ENCODE measurements at regions not wholly inside any gene's neighbourhood (a gene's known extent, or its start where the extent isn't known, plus 50 kb on each side); places are given as distances from the start of the nearest gene placed in this dataset.
"Not testable (repeated sequence)": the region's sequence is repeated elsewhere in the genome, so short reads cannot be mapped to it uniquely, and the experiment has no call there.

DNA sequence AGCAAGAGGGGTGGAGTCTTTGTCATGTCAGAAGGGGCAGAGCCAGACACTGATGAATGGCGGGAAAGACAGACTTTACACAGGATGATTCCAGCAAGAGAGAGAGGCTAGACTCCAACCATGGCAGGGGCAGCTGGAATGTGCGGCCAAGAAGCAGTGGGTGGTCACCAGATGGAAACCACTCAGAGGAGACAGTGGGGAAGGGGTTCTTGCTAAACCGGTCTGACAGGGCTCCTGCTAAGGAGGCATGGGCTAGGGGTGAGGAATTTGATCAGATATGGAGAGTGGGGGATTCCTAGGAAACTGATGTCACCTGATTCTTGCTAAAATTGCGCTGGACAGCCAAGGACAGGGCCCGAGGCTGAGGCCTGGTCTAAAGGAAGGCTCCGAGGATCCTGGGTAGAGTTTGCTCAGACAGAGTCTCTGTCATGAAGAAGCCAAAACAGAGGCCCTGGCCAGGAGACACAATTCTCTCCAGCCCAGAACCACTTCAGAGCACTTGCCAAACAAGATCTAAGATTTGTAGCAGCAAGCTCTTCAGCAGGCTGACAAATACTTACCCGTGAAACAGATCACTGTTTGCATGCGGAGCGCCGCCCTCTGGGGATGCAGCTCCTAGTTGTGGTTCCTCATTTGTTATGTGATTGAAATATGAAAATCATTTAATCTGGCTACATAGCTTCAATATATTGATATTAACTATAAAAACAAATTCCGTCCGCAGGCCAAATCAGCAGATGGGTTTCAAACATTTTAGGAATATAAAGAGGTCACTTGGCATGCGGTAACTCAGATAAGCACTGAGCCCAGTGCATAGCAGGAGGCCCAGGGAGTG is 377.0 kb downstream of the TCERG1L start:
- H3K27me3 ChIP-seq (ENCODE audit: control insufficient read depth, insufficient read depth, low read length): no peaks in the 10 kb centered on the region
- no peaks in the 10 kb centered on the region for H3K4me1 ChIP-seq (ENCODE audit: control insufficient read depth, insufficient read depth, low read length)
- no peaks in the 10 kb centered on the region for H3K9me3 ChIP-seq (ENCODE audit: control insufficient read depth, low read depth, low read length)
- H3K4me3 ChIP-seq (ENCODE audit: low read length): no peak overlapping the region
- WGBS (ENCODE audit: insufficient coverage, low lambda C conversion rate): no CpG with 5 or more reads among the region's 13 CpGs
- no peak overlapping the region for H3K27ac ChIP-seq (ENCODE audit: low read length)
- no peaks in the 10 kb centered on the region for H3K36me3 ChIP-seq (ENCODE audit: control insufficient read depth, insufficient read depth, low read length)
- no peak for DNase-seq

DNA sequence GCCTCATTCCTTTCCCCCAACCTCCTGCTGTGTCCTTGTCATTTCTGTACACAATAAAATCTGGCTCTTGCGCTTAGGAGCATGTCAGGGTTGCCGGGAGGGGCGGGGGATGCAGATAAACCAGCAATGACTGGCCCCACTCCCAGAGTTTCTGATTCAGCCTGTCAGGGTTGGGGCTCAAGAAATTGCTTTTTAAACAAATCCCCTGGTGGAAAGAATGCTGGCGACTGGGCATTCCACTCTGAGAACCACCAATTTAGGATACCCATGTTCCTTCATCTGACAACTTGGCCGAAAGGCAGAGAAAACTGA is 376.4 kb downstream of the TCERG1L start:
- Histone ChIP-seq H3K36me3 (ENCODE audit: control insufficient read depth, insufficient read depth, low read length) (no peaks in the 10 kb centered on the region), H3K9me3 (ENCODE audit: control insufficient read depth, low read depth, low read length) (no peaks in the 10 kb centered on the region), H3K4me3 (ENCODE audit: low read length) (no peak overlapping the region), H3K27me3 (ENCODE audit: control insufficient read depth, insufficient read depth, low read length) (no peaks in the 10 kb centered on the region), H3K27ac (ENCODE audit: low read length) (no peak overlapping the region), H3K4me1 (ENCODE audit: control insufficient read depth, insufficient read depth, low read length) (no peaks in the 10 kb centered on the region)
- WGBS (ENCODE audit: insufficient coverage, low lambda C conversion rate): no CpG with 5 or more reads among the region's 5 CpGs
- no peak for DNase-seq

DNA sequence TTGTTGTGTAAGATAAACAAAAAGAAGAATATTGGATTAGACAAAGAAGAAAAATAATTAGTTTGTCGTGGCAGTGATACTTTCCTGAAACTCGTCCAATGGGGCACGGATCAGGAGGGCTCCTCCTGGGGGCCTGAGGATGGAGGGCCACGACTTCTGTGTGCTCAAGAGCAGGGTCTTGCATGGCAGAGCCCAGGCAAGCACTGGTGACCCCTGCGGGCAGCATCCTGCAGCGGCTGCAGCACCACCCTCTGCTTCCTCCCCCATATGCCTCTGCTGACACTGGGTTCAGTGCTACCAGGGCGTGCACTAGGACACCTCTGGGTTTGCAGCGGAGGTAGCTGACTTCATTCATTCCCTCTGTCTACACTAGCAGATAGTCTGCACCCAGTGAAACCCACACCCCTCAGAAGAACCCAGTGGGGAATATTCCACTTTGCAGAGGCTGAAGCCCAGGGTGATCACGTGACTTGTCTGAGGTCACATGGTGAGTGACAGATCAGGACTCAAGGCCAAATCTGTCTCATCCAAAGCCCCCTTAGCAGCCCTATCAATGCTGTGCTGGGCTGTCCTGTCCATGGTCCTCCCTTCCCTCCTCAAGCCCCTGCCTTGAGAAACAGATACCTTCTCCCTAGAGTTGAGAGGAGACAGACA is 375.5 kb downstream of the TCERG1L start:
- no CpG with 5 or more reads among the region's 9 CpGs for WGBS (ENCODE audit: insufficient coverage, low lambda C conversion rate)
- Histone ChIP-seq H3K4me1 (ENCODE audit: control insufficient read depth, insufficient read depth, low read length) (no peaks in the 10 kb centered on the region), H3K9me3 (ENCODE audit: control insufficient read depth, low read depth, low read length) (no peaks in the 10 kb centered on the region), H3K27me3 (ENCODE audit: control insufficient read depth, insufficient read depth, low read length) (no peaks in the 10 kb centered on the region), H3K36me3 (ENCODE audit: control insufficient read depth, insufficient read depth, low read length) (no peaks in the 10 kb centered on the region), H3K4me3 (ENCODE audit: low read length) (no peak overlapping the region), H3K27ac (ENCODE audit: low read length) (no peak overlapping the region)
- DNase-seq: no peak

DNA sequence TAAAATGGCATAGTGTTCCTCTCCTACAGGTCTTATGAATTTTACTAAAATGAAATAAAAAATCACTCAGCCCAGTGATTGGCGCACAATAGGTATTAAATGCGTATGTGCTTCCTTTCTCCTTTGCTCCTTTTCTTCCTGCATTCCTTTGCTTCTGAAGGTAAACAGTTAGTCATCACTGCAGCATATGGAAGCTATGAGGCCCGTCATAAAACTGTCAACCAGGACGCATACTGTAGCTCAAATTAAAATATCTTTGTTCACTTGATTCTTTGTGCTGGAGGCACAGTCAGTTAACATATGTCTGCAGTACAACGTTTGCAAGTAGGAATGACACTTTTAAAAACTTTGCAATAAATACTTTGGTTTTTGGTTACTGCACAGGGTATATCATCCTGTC is 374.7 kb downstream of the TCERG1L start:
- no peaks in the 10 kb centered on the region for H3K9me3 ChIP-seq (ENCODE audit: control insufficient read depth, low read depth, low read length)
- WGBS (ENCODE audit: insufficient coverage, low lambda C conversion rate): 17% methylated on average over 1 of the region's 5 CpGs
- H3K36me3 ChIP-seq (ENCODE audit: control insufficient read depth, insufficient read depth, low read length): no peaks in the 10 kb centered on the region
- no peaks in the 10 kb centered on the region for H3K4me1 ChIP-seq (ENCODE audit: control insufficient read depth, insufficient read depth, low read length)
- H3K27me3 ChIP-seq (ENCODE audit: control insufficient read depth, insufficient read depth, low read length): no peaks in the 10 kb centered on the region
- no peak for DNase-seq
- H3K27ac ChIP-seq (ENCODE audit: low read length): no peak overlapping the region
- no peak overlapping the region for H3K4me3 ChIP-seq (ENCODE audit: low read length)

DNA sequence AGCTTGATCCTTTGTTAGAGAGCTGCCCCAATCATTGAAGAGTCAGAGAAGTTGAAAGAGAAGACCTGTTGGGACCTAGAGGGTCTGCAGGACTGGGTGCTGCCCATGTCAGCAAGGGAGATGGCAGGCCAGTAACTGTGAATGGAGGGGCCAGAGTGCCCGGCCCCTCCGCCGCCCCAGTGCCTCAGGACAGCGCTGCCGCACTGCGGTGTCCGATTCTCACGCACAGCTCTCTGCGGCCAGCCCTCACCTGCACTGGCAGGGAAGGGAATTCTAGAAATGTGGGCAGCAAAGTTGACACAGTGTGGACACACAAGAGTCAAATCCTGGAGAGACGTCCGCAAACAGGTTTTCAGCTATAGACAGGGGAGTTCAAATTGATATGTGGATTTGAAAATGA is 373.5 kb downstream of the TCERG1L start:
- Histone ChIP-seq H3K4me3 (ENCODE audit: low read length) (no peak overlapping the region), H3K27ac (ENCODE audit: low read length) (no peak overlapping the region), H3K36me3 (ENCODE audit: control insufficient read depth, insufficient read depth, low read length) (no peaks in the 10 kb centered on the region), H3K9me3 (ENCODE audit: control insufficient read depth, low read depth, low read length) (no peaks in the 10 kb centered on the region), H3K27me3 (ENCODE audit: control insufficient read depth, insufficient read depth, low read length) (no peaks in the 10 kb centered on the region), H3K4me1 (ENCODE audit: control insufficient read depth, insufficient read depth, low read length) (no peaks in the 10 kb centered on the region)
- no peak for DNase-seq
- no CpG with 5 or more reads among the region's 11 CpGs for WGBS (ENCODE audit: insufficient coverage, low lambda C conversion rate)

DNA sequence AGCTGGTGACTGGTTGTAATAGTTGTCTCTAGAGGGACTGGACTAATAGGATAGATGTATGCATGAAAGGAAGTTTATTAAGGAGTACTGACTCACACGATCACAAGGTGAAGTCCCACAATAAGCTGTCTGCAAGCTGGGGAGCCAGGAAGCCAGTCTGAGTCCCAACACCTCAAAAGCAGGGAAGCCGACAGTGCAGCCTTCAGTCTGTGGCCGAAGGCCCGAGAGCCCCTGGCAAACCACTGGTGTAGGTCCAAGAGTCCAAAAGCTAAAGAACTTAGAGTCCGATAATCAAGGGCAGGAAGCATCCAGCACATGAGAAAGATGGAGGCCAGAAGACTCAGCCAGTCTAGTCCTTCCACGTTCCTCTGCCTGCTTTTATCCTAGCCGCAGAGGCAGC is 372.6 kb downstream of the TCERG1L start:
- not testable (repeated sequence) for H3K4me3 ChIP-seq (ENCODE audit: low read length); H3K9me3 ChIP-seq (ENCODE audit: control insufficient read depth, low read depth, low read length); H3K36me3 ChIP-seq (ENCODE audit: control insufficient read depth, insufficient read depth, low read length); DNase-seq; H3K27ac ChIP-seq (ENCODE audit: low read length); H3K4me1 ChIP-seq (ENCODE audit: control insufficient read depth, insufficient read depth, low read length); H3K27me3 ChIP-seq (ENCODE audit: control insufficient read depth, insufficient read depth, low read length)
- WGBS (ENCODE audit: insufficient coverage, low lambda C conversion rate): no CpG with 5 or more reads among the region's 7 CpGs

DNA sequence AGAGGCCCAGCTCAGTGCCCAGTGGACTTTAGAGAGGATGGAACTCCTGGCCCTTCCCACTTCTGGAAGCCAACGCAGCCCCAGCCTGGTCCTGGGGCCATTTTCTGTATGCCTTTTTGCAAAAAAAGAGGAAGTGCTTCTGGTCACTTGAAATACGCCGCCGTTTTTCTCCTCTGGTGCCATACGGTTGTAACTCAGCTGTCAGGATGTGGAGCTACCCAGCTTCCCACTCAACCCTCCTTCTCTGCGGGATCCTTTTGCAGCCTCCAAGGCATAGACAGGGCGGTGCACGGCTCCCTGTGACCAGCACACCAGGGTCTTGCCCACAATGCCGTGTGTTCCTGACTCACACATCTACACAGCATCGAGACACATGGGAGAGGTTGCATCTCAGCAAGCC is 369.6 kb downstream of the TCERG1L start:
- no peak for DNase-seq
- H3K4me1 ChIP-seq (ENCODE audit: control insufficient read depth, insufficient read depth, low read length): no peaks in the 10 kb centered on the region
- H3K9me3 ChIP-seq (ENCODE audit: control insufficient read depth, low read depth, low read length): no peaks in the 10 kb centered on the region
- no peak overlapping the region for H3K27ac ChIP-seq (ENCODE audit: low read length)
- H3K4me3 ChIP-seq (ENCODE audit: low read length): no peak overlapping the region
- WGBS (ENCODE audit: insufficient coverage, low lambda C conversion rate): no CpG with 5 or more reads among the region's 10 CpGs
- H3K36me3 ChIP-seq (ENCODE audit: control insufficient read depth, insufficient read depth, low read length): no peaks in the 10 kb centered on the region
- no peaks in the 10 kb centered on the region for H3K27me3 ChIP-seq (ENCODE audit: control insufficient read depth, insufficient read depth, low read length)

DNA sequence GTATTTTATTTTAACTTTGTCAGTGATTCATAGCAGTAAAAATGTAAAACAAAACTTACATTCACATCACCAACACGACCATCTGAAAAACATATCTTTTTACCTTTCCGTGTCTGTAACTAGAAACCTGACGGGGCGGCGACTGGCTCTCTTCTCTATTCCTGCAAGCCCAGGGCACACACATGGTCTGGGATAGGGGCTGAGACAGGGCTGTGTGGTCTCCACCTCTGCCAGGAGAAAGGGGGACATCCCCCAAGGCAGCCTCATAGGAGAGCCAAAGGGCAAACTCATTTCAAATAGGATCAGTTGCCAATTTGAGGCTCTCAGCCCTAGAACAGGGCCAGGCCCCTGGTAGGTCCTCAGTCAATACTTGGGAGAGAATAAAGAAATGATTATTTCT is 359.4 kb downstream of the TCERG1L start:
- Histone ChIP-seq H3K27me3 (ENCODE audit: control insufficient read depth, insufficient read depth, low read length) (no peaks in the 10 kb centered on the region), H3K27ac (ENCODE audit: low read length) (no peak overlapping the region), H3K9me3 (ENCODE audit: control insufficient read depth, low read depth, low read length) (no peaks in the 10 kb centered on the region), H3K36me3 (ENCODE audit: control insufficient read depth, insufficient read depth, low read length) (no peaks in the 10 kb centered on the region), H3K4me1 (ENCODE audit: control insufficient read depth, insufficient read depth, low read length) (no peaks in the 10 kb centered on the region), H3K4me3 (ENCODE audit: low read length) (no peak overlapping the region)
- no CpG with 5 or more reads among the region's 5 CpGs for WGBS (ENCODE audit: insufficient coverage, low lambda C conversion rate)
- no peak for DNase-seq

DNA sequence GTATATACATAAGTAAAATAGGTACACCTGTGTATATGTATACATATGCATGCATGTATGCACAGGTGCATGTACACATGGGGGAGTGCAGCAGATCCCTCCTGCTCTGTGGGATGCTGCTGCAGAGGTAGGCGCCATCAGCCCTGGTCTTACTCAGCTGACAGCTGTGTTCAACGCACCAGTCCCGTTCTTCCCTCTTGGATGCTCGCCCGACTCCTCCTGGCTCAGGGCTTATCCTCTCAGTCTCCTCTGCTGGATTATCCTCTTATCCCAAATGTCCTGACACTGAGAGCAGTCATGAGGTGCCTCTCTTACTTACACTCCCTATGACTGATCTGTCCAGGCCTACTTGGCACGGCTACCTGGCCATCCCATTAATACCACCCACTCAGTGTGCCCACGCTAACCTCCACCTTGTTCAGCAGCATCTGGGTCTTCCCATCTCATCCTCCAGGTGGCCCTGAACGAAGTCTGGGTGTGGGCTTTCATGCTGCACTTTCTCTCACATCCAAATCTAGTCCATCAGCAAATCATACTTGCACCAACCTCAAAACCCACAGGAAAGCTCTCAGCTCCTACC is 357.1 kb downstream of the TCERG1L start:
- no peak overlapping the region for H3K27ac ChIP-seq (ENCODE audit: low read length)
- no peak for DNase-seq
- H3K4me1 ChIP-seq (ENCODE audit: control insufficient read depth, insufficient read depth, low read length): no peaks in the 10 kb centered on the region
- H3K27me3 ChIP-seq (ENCODE audit: control insufficient read depth, insufficient read depth, low read length): no peaks in the 10 kb centered on the region
- WGBS (ENCODE audit: insufficient coverage, low lambda C conversion rate): no CpG with 5 or more reads among the region's 8 CpGs
- no peaks in the 10 kb centered on the region for H3K36me3 ChIP-seq (ENCODE audit: control insufficient read depth, insufficient read depth, low read length)
- H3K4me3 ChIP-seq (ENCODE audit: low read length): no peak overlapping the region
- H3K9me3 ChIP-seq (ENCODE audit: control insufficient read depth, low read depth, low read length): no peaks in the 10 kb centered on the region

DNA sequence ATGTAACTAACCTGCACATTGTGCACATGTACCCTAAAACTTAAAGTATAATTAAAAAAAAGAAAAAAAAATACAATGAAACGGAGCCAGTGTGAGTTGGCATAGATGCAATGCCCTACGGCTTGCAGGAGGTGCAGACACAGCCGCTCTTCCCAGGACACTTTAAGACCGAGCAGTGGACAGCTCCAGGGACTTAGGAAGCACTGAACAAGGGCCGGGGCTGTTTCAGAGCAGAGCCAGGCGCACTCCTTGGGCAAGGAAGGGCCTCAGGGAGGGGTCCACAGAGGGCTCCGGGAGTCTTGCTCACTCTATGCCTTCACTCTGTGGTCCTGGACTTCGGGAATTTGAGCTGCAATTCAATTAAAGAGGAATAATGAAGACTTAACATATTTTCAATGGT is 355.3 kb downstream of the TCERG1L start:
- H3K27ac ChIP-seq (ENCODE audit: low read length): no peak overlapping the region
- H3K27me3 ChIP-seq (ENCODE audit: control insufficient read depth, insufficient read depth, low read length): no peaks in the 10 kb centered on the region
- H3K4me3 ChIP-seq (ENCODE audit: low read length): no peak overlapping the region
- no peaks in the 10 kb centered on the region for H3K9me3 ChIP-seq (ENCODE audit: control insufficient read depth, low read depth, low read length)
- no peaks in the 10 kb centered on the region for H3K4me1 ChIP-seq (ENCODE audit: control insufficient read depth, insufficient read depth, low read length)
- DNase-seq: no peak
- 100% methylated on average over 1 of the region's 8 CpGs for WGBS (ENCODE audit: insufficient coverage, low lambda C conversion rate)
- H3K36me3 ChIP-seq (ENCODE audit: control insufficient read depth, insufficient read depth, low read length): no peaks in the 10 kb centered on the region
